H1 (cell line): ENCODE measurements at regions not wholly inside any gene's neighbourhood (a gene's known extent, or its start where the extent isn't known, plus 50 kb on each side); places are given as distances from the start of the nearest gene placed in this dataset.

Experiments
- CTCF ChIA-PET: fragments of 300-600 bp; sonication (Branson Sonifier 250); formaldehyde crosslinking; loops from one replicate; lab custom pipeline; 2021; ENCODE audit not compliant: partially characterized antibody; lab: Charles Lee
- POLR2A ChIA-PET: fragments of 300-600 bp; sonication (Branson Sonifier 250); formaldehyde crosslinking; loops from one replicate; lab custom pipeline; 2021; ENCODE audit warnings: inconsistent platforms; ENCODE audit not compliant: partially characterized antibody; lab: Charles Lee
- DNase-seq, 2 experiments: peaks; one replicate each; pipeline versions ENCODE4 v3.0.0 to v3.0.0-alpha.2; 2010 to 2022; ENCODE audit warnings: low spot score in 2 of 2, low read depth in 1 of 2, mixed read lengths in 1 of 2
- FAIRE-seq: peaks from 2 replicates; lab custom pipeline; 2011; peaks lifted over from hg19 to GRCh38; lab: Jason Lieb, UNC
- H2AFZ ChIP-seq: 2 replicates; pipeline ENCODE4 v1.8.1; 2012; ENCODE audit warnings: low read length, inconsistent platforms
- H2AK5ac ChIP-seq: 2 replicates; pipeline ENCODE4 v1.6.1; 2013; ENCODE audit warnings: low read depth, low read length
- H2BK120ac ChIP-seq: replicated peaks from 2 replicates; pipeline ENCODE3; 2013; ENCODE audit warnings: low read depth, low read length, inconsistent platforms
- H2BK12ac ChIP-seq: 2 replicates; pipeline ENCODE4 v1.6.1; 2013; ENCODE audit warnings: low read depth, low read length
- H2BK15ac ChIP-seq: 2 replicates; pipeline ENCODE4 v1.6.1; 2013; ENCODE audit warnings: low read length
- H2BK20ac ChIP-seq: 2 replicates; pipeline ENCODE4 v1.6.1; 2013; ENCODE audit warnings: low read length
- H2BK5ac ChIP-seq: 2 replicates; pipeline ENCODE4 v1.6.1; 2013; ENCODE audit warnings: low read depth, low read length
- H3K14ac ChIP-seq: 2 replicates; pipeline ENCODE4 v1.6.1; 2013; ENCODE audit warnings: inconsistent platforms; ENCODE audit not compliant: insufficient read length
- H3K18ac ChIP-seq: 2 replicates; pipeline ENCODE4 v1.6.1; 2013; ENCODE audit warnings: low read length; ENCODE audit errors: extremely low read depth
- H3K23ac ChIP-seq: 2 replicates; pipeline ENCODE4 v1.6.1; 2013; ENCODE audit warnings: inconsistent platforms; ENCODE audit not compliant: insufficient read length
- H3K23me2 ChIP-seq: 2 replicates; pipeline ENCODE4 v1.6.1; 2013; ENCODE audit warnings: low read depth, low read length
- H3K27ac ChIP-seq: 2 replicates; pipeline ENCODE4 v1.6.1; 2011; ENCODE audit warnings: low read depth, low read length, inconsistent platforms
- H3K27me3 ChIP-seq, 4 experiments: replicated peaks in 1 of 4; 1 replicate in 1 of 4; 2 replicates in 3 of 4; pipeline versions ENCODE4 v1.6.1 to v1.8.1; 2011 to 2013; ENCODE audit warnings: low read length in 3 of 4, mild to moderate bottlenecking in 3 of 4, inconsistent platforms in 2 of 4, mixed read lengths in 2 of 4, moderate library complexity in 1 of 4; ENCODE audit not compliant: control insufficient read depth in 3 of 4, insufficient read depth in 3 of 4; ENCODE audit errors: extremely low read depth in 1 of 4
- H3K36me3 ChIP-seq, 4 experiments: 2 replicates each; pipeline versions ENCODE4 v1.6.1 to v1.8.1; 2011 to 2013; ENCODE audit warnings: mild to moderate bottlenecking in 4 of 4, low read length in 3 of 4, moderate library complexity in 2 of 4, control low read depth in 1 of 4, inconsistent platforms in 1 of 4; ENCODE audit not compliant: insufficient read depth in 4 of 4, control insufficient read depth in 2 of 4
- H3K4ac ChIP-seq: replicated peaks from 2 replicates; pipeline ENCODE3; 2013; ENCODE audit warnings: low read length, low read depth, mixed read lengths, inconsistent platforms; ENCODE audit not compliant: insufficient read length
- H3K4me1 ChIP-seq, 4 experiments: replicated peaks in 1 of 4; 1 replicate in 1 of 4; 2 replicates in 3 of 4; pipeline versions ENCODE4 v1.6.1 to v1.8.1; 2011 to 2013; ENCODE audit warnings: low read length in 3 of 4, inconsistent platforms in 2 of 4, mixed read lengths in 1 of 4; ENCODE audit not compliant: insufficient read depth in 4 of 4, control insufficient read depth in 3 of 4
- H3K4me2 ChIP-seq, 2 experiments: 2 replicates each; pipeline versions ENCODE4 v1.6.1 to v1.8.1; 2011 to 2013; ENCODE audit warnings: low read depth in 2 of 2, low read length in 2 of 2, control low read depth in 1 of 2, inconsistent platforms in 1 of 2, mild to moderate bottlenecking in 1 of 2; ENCODE audit not compliant: insufficient read depth in 1 of 2
- H3K4me3 ChIP-seq, 4 experiments: fragments of 200-600, 300-600 bp in 1 of 4; sonication (generic), shearing (Covaris generic), sonication (Bioruptor Twin) in 1 of 4; 2 replicates each; pipeline versions ENCODE4 v1.5.1 to v1.8.1; 2011 to 2016; ENCODE audit warnings: low read length in 4 of 4, low read depth in 3 of 4, control low read depth in 2 of 4, inconsistent platforms in 2 of 4, mild to moderate bottlenecking in 2 of 4, mixed read lengths in 1 of 4, moderate library complexity in 1 of 4; ENCODE audit not compliant: insufficient read depth in 2 of 4; ENCODE audit errors: extremely low read depth in 1 of 4
- H3K56ac ChIP-seq: replicated peaks from 2 replicates; pipeline ENCODE3; 2013; ENCODE audit warnings: low read depth, mild to moderate bottlenecking, mixed read lengths, low read length, inconsistent platforms; ENCODE audit not compliant: insufficient read length
- H3K79me1 ChIP-seq: 2 replicates; pipeline ENCODE4 v1.6.1; 2013; ENCODE audit warnings: low read depth, low read length, control low read depth
- H3K79me2 ChIP-seq, 2 experiments: 2 replicates each; pipeline versions ENCODE4 v1.6.1 to v1.8.1; 2012 to 2013; ENCODE audit warnings: low read length in 2 of 2, mild to moderate bottlenecking in 2 of 2, inconsistent platforms in 1 of 2; ENCODE audit not compliant: insufficient read depth in 2 of 2, control insufficient read depth in 1 of 2
- H3K9ac ChIP-seq, 4 experiments: replicated peaks in 1 of 4; 1 replicate in 1 of 4; 2 replicates in 3 of 4; pipeline versions ENCODE4 v1.6.1 to v1.8.1; 2011 to 2013; ENCODE audit warnings: low read depth in 3 of 4, low read length in 3 of 4, control low read depth in 2 of 4, mild to moderate bottlenecking in 2 of 4, moderate library complexity in 2 of 4, inconsistent platforms in 1 of 4; ENCODE audit errors: extremely low read depth in 1 of 4
- H3K9me3 ChIP-seq, 2 experiments: 2 replicates each; pipeline versions ENCODE4 v1.6.1 to v1.8.1; 2012 to 2013; ENCODE audit warnings: mild to moderate bottlenecking in 2 of 2, moderate library complexity in 2 of 2, control low read depth in 1 of 2, inconsistent platforms in 1 of 2, low read depth in 1 of 2, low read length in 1 of 2, mixed read lengths in 1 of 2; ENCODE audit not compliant: insufficient read depth in 2 of 2
- H4K20me1 ChIP-seq, 2 experiments: replicated peaks in 1 of 2; 2 replicates each; pipeline versions ENCODE3 to v1.8.1; 2011 to 2013; ENCODE audit warnings: inconsistent platforms in 2 of 2, low read length in 2 of 2, mild to moderate bottlenecking in 1 of 2; ENCODE audit not compliant: insufficient read depth in 2 of 2, control insufficient read depth in 1 of 2
- H4K5ac ChIP-seq: 2 replicates; pipeline ENCODE4 v1.6.1; 2013; ENCODE audit warnings: low read length, low read depth, mixed read lengths, inconsistent platforms; ENCODE audit not compliant: insufficient read length
- H4K8ac ChIP-seq: 2 replicates; pipeline ENCODE4 v1.8.0; 2013; ENCODE audit warnings: mild to moderate bottlenecking, moderate library complexity, low read length, inconsistent platforms; ENCODE audit not compliant: insufficient read depth; ENCODE audit errors: extremely low read depth
- H4K91ac ChIP-seq: replicated peaks from 2 replicates; pipeline ENCODE3; 2013; ENCODE audit warnings: low read length, mixed read lengths, inconsistent platforms; ENCODE audit not compliant: insufficient read length
- ASH2L ChIP-seq: fragments of 200-600, 300-600 bp; sonication (generic); IDR thresholded peaks from one replicate; pipeline ENCODE4 v1.7.1; 2017; ENCODE audit warnings: low read length
- CBX8 ChIP-seq: fragments of 300-800, 300-1000 bp; sonication (generic); IDR thresholded peaks from 2 replicates; pipeline ENCODE4 v1.7.1; 2016; ENCODE audit warnings: low read depth, low read length, borderline replicate concordance
- JUND ChIP-seq: IDR thresholded peaks from 2 replicates; pipeline ENCODE4 v1.6.1; 2011; ENCODE audit warnings: mild to moderate bottlenecking, improper control_type of control experiment, low read length
- KDM4A ChIP-seq: IDR thresholded peaks from one replicate; pipeline ENCODE4 v1.7.1; 2012; ENCODE audit warnings: low read depth, mild to moderate bottlenecking, moderate library complexity, low read length, inconsistent platforms; ENCODE audit not compliant: severe bottlenecking
- KDM5A ChIP-seq: fragments of 200-600 bp; IDR thresholded peaks from 2 replicates; pipeline ENCODE4 v1.7.1; 2012; ENCODE audit warnings: mild to moderate bottlenecking, low read length, inconsistent platforms, mixed read lengths
- RAD21 ChIP-seq, 2 experiments: IDR thresholded peaks in 1 of 2; conservative IDR thresholded peaks in 1 of 2; 2 replicates each; pipeline ENCODE4 v1.6.1; 2011; ENCODE audit warnings: low read depth in 2 of 2, low read length in 2 of 2, improper control_type of control experiment in 1 of 2, inconsistent platforms in 1 of 2, mild to moderate bottlenecking in 1 of 2, moderate library complexity in 1 of 2
- SIX5 ChIP-seq: IDR thresholded peaks from 2 replicates; pipeline ENCODE4 v1.6.1; 2011; ENCODE audit warnings: mild to moderate bottlenecking, low read depth, low read length
- SP2 ChIP-seq: IDR thresholded peaks from 2 replicates; pipeline ENCODE4 v1.6.1; 2012; ENCODE audit warnings: mild to moderate bottlenecking, low read length, inconsistent platforms
- TBP ChIP-seq: IDR thresholded peaks from 2 replicates; pipeline ENCODE4 v1.6.1; 2011; ENCODE audit warnings: low read depth, low read length, improper control_type of control experiment
- WGBS, 2 experiments: shearing (Covaris generic) in 1 of 2; methylation state at CpG; one replicate each; pipeline versions ENCODE4 v1.1.6 to v1.1.7; 2013 to 2015; ENCODE audit warnings: low lambda C conversion rate in 2 of 2, mixed read lengths in 2 of 2, inconsistent platforms in 1 of 2, low coverage in 1 of 2, missing lambda C conversion rate in 1 of 2; ENCODE audit not compliant: insufficient replicate concordance in 2 of 2, insufficient coverage in 1 of 2, insufficient read length in 1 of 2; ENCODE audit errors: extremely low coverage in 1 of 2, missing lambda C conversion rate in 1 of 2; 5-methylcytosine and 5-hydroxymethylcytosine counted together

- CTCF ChIA-PET = no interaction called here
- no peaks in the 10 kb centered on the region for H3K27me3 ChIP-seq
- DNase-seq = no peak
- H2AFZ ChIP-seq = no peak overlapping the region
- H4K8ac ChIP-seq = no peak overlapping the region
- POLR2A ChIA-PET = no interaction called here
- no peaks in the 10 kb centered on the region for H4K20me1 ChIP-seq
- no peak overlapping the region for H2BK120ac ChIP-seq
- no peak overlapping the region for H3K14ac ChIP-seq
- H2BK12ac ChIP-seq = no peak overlapping the region
- no peaks in the 10 kb centered on the region for H3K23me2 ChIP-seq
- no peak overlapping the region for H2AK5ac ChIP-seq
- no peak overlapping the region for H3K18ac ChIP-seq
- H3K56ac ChIP-seq = no peak overlapping the region
- no peaks in the 10 kb centered on the region for H3K4me1 ChIP-seq
- no peak overlapping the region for H3K4ac ChIP-seq
- H3K4me3 ChIP-seq = no peak overlapping the region
- H3K23ac ChIP-seq = no peak overlapping the region
- H4K91ac ChIP-seq = no peak overlapping the region
- no peak overlapping the region for H2BK5ac ChIP-seq
- no peaks in the 10 kb centered on the region for H3K9me3 ChIP-seq
- TF ChIP-seq TBP (no peak), ASH2L (no peak), KDM5A (no peak), JUND (no peak), SP2 (no peak), SIX5 (no peak), KDM4A (no peak), CBX8 (no peak), RAD21 (IDR thresholded peaks at IDR 0.05 in 1 of 2, conservative IDR thresholded peaks at IDR 0.05 in 1 of 2; ENCODE audit: low read depth in 2 of 2, low read length in 2 of 2) (no peak)
- TF ChIP-seq, all 59 proteins: peak for 0
- no peak overlapping the region for H3K27ac ChIP-seq
- 79% methylated on average over 1 of the region's 1 CpG; no CpG with 5 or more reads in 1 of the 2 experiments for WGBS, 2 experiments
- no peaks in the 10 kb centered on the region for H3K79me1 ChIP-seq
- no peak overlapping the region for H3K4me2 ChIP-seq
- no peak overlapping the region for H2BK15ac ChIP-seq
- no peak overlapping the region for H4K5ac ChIP-seq
- no peaks in the 10 kb centered on the region for H3K79me2 ChIP-seq
- no peak overlapping the region for H3K9ac ChIP-seq
- no peak overlapping the region for H2BK20ac ChIP-seq
- no peaks in the 10 kb centered on the region for H3K36me3 ChIP-seq
- no peak for FAIRE-seq
Measured at GRCh38 chr3:79896086-79896485, 128.3 kb upstream of the ROBO1 start.
